Smooth muscle cell (in vitro differentiated cells): ENCODE measurements at regions not wholly inside any gene's neighbourhood (a gene's known extent, or its start where the extent isn't known, plus 50 kb on each side); places are given as distances from the start of the nearest gene placed in this dataset.

Source experiments
- DNase-seq: peaks from one replicate; lab custom pipeline; 2025; ENCODE audit not compliant: unreplicated experiment; lab: John Stamatoyannopoulos, UW
- H2AFZ ChIP-seq: fragments of 200-600 bp; sonication (generic); 2 replicates; pipeline ENCODE4 v1.6.0; 2016; ENCODE audit warnings: antibody characterized with exemption, low read depth, mild to moderate bottlenecking
- H3F3A ChIP-seq: fragments of 200-600 bp; sonication (generic); 2 replicates; pipeline ENCODE4 v1.6.0; 2017; ENCODE audit warnings: antibody characterized with exemption, low read depth
- H3K27ac ChIP-seq: fragments of 200-600 bp; sonication (generic); 2 replicates; pipeline ENCODE4 v1.5.1; 2016; ENCODE audit warnings: low read depth, mild to moderate bottlenecking
- H3K27me3 ChIP-seq: fragments of 200-600 bp; sonication (generic); 2 replicates; pipeline ENCODE4 v1.6.1; 2016; ENCODE audit warnings: low read depth, mild to moderate bottlenecking
- H3K36me3 ChIP-seq: fragments of 200-600 bp; sonication (generic); 2 replicates; pipeline ENCODE4 v1.5.1; 2016; ENCODE audit warnings: low read depth
- H3K4me1 ChIP-seq: fragments of 200-600 bp; sonication (generic); 2 replicates; pipeline ENCODE4 v1.5.1; 2016; ENCODE audit warnings: low read depth
- H3K4me2 ChIP-seq: fragments of 200-600 bp; sonication (generic); 2 replicates; pipeline ENCODE4 v1.6.0; 2016; ENCODE audit warnings: mild to moderate bottlenecking
- H3K4me3 ChIP-seq: fragments of 200-600 bp; sonication (generic); 2 replicates; pipeline ENCODE4 v1.5.1; 2016; ENCODE audit warnings: mild to moderate bottlenecking
- H3K79me2 ChIP-seq: fragments of 200-600 bp; sonication (generic); 2 replicates; pipeline ENCODE4 v1.6.0; 2016; ENCODE audit warnings: low read depth, mild to moderate bottlenecking
- H3K9ac ChIP-seq: fragments of 200-600 bp; sonication (generic); 2 replicates; pipeline ENCODE4 v1.6.0; 2016; ENCODE audit warnings: low read depth
- H3K9me3 ChIP-seq: fragments of 200-600 bp; sonication (generic); replicated peaks from 2 replicates; pipeline ENCODE4 v1.5.1; 2016; ENCODE audit warnings: low read depth
- H4K20me1 ChIP-seq: fragments of 200-600 bp; sonication (generic); 2 replicates; pipeline ENCODE4 v1.6.0; 2016; ENCODE audit warnings: low read depth
- CTCF ChIP-seq: fragments of 200-600 bp; sonication (generic); IDR thresholded peaks from 2 replicates; pipeline ENCODE4 v1.5.1; 2017; ENCODE audit warnings: borderline replicate concordance, mild to moderate bottlenecking, antibody characterized with exemption; ENCODE audit not compliant: insufficient read depth, poor library complexity, severe bottlenecking
- WGBS: methylation state at CpG from one replicate; pipeline ENCODE4 v1.1.7; 2016; ENCODE audit warnings: low lambda C conversion rate; 5-methylcytosine and 5-hydroxymethylcytosine counted together

- H3K79me2 ChIP-seq, result no peaks in the 10 kb centered on the region
- no peaks in the 10 kb centered on the region for H3F3A ChIP-seq
- TF ChIP-seq CTCF, result no peak
- H3K4me2 ChIP-seq, result no peak overlapping the region
- H2AFZ ChIP-seq, result no peak overlapping the region
- H3K4me3 ChIP-seq, result no peak overlapping the region
- H3K4me1 ChIP-seq, result no peaks in the 10 kb centered on the region
- no peaks in the 10 kb centered on the region for H3K27me3 ChIP-seq
- no peaks in the 10 kb centered on the region for H3K36me3 ChIP-seq
- no peak overlapping the region for H3K9ac ChIP-seq
- 93% methylated on average over 3 of the region's 3 CpGs for WGBS
- no peaks in the 10 kb centered on the region for H4K20me1 ChIP-seq
- no peak overlapping the region for H3K27ac ChIP-seq
- DNase-seq, result no peak
- no peaks in the 10 kb centered on the region for H3K9me3 ChIP-seq
These were observed 1048.4 kb downstream of the SLITRK1 start for GRCh38 chr13:82833923-82834322.

DNA sequence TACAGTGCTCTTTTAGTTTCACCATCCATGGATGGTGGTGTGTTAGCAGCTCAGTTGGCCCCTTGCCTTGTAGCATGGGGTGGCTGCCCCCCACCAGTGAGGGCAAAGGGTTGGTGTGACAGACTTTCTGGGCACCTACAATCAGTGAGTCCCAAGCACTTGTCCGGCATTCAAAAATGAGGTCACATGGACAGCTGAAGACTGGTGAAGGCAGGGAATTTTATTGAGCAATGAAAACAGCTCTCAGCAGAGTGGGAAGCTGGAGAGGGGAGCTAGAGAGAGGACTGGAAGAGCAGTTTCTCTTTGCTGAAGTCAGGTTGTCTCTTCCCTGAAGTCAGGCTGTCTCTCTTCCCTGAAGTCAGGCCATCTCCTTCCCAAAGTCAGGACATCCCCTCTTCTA is 1053.2 kb downstream of the SLITRK1 start:
- DNase-seq, result no peak
- Histone ChIP-seq H3K4me1 (no peaks in the 10 kb centered on the region), H2AFZ (no peak overlapping the region), H3K36me3 (no peaks in the 10 kb centered on the region), H3K27ac (no peak overlapping the region), H3K9ac (no peak overlapping the region), H3K79me2 (no peaks in the 10 kb centered on the region), H3K4me2 (no peak overlapping the region), H4K20me1 (no peaks in the 10 kb centered on the region), H3K4me3 (no peak overlapping the region), H3K9me3 (no peaks in the 10 kb centered on the region), H3F3A (no peaks in the 10 kb centered on the region), H3K27me3 (no peaks in the 10 kb centered on the region)
- WGBS, result 94% methylated on average over 1 of the region's 1 CpG
- TF ChIP-seq CTCF, result no peak

- H3K4me1 ChIP-seq, result no peaks in the 10 kb centered on the region
- H3F3A ChIP-seq, result no peaks in the 10 kb centered on the region
- no peak for DNase-seq
- no peak overlapping the region for H3K27ac ChIP-seq
- H4K20me1 ChIP-seq, result no peaks in the 10 kb centered on the region
- no peaks in the 10 kb centered on the region for H3K9me3 ChIP-seq
- H2AFZ ChIP-seq, result no peak overlapping the region
- H3K4me2 ChIP-seq, result no peak overlapping the region
- H3K4me3 ChIP-seq, result no peak overlapping the region
- no peak for TF ChIP-seq CTCF
- H3K79me2 ChIP-seq, result no peaks in the 10 kb centered on the region
- H3K9ac ChIP-seq, result no peak overlapping the region
- no peaks in the 10 kb centered on the region for H3K27me3 ChIP-seq
- no peaks in the 10 kb centered on the region for H3K36me3 ChIP-seq
These were observed 1054.5 kb downstream of the SLITRK1 start for GRCh38 chr13:82827724-82828123.

- no peak for DNase-seq
- Histone ChIP-seq H3K4me3 (no peak overlapping the region), H3K79me2 (no peaks in the 10 kb centered on the region), H3K4me1 (no peaks in the 10 kb centered on the region), H3K4me2 (no peak overlapping the region), H3K9ac (no peak overlapping the region), H3K36me3 (no peaks in the 10 kb centered on the region), H2AFZ (no peak overlapping the region), H3K27ac (no peak overlapping the region), H3F3A (no peaks in the 10 kb centered on the region), H3K9me3 (no peaks in the 10 kb centered on the region), H3K27me3 (no peaks in the 10 kb centered on the region), H4K20me1 (no peaks in the 10 kb centered on the region)
- no peak for TF ChIP-seq CTCF
- 92% methylated on average over 10 of the region's 10 CpGs for WGBS
These were observed 1059.3 kb downstream of the SLITRK1 start for GRCh38 chr13:82822935-82823334.
